Stimulated activated CD8-positive, alpha-beta memory T cell treated with anti-CD3 and anti-CD28 coated beads, Interleukin-15, amount 100 ng/mL, for 48 hours (primary cell): ENCODE measurements at regions not wholly inside any gene's neighbourhood (a gene's known extent, or its start where the extent isn't known, plus 50 kb on each side); places are given as distances from the start of the nearest gene placed in this dataset.
A peak's percentile ranks its signal among the peaks of the same experiment; 100 is the strongest.

Experiments
- DNase-seq, 2 donors: peaks; one replicate each; pipeline ENCODE4 v3.0.0-alpha.2; 2020; ENCODE audit warnings: low read depth in 2 of 2

- no peak for DNase-seq
These were observed 483.9 kb downstream of the KDM4C start for GRCh38 chr9:7241694-7242093.

GRCh38 chr9:7240569-7241311, 483.0 kb downstream of the KDM4C start:
- no peak for DNase-seq

GRCh38 chr9:7239708-7240107, 481.9 kb downstream of the KDM4C start:
- DNase-seq, result no peak

- no peak for DNase-seq
These were observed 480.5 kb downstream of the KDM4C start for GRCh38 chr9:7238247-7238637.

GRCh38 chr9:7237473-7238246, 479.9 kb downstream of the KDM4C start:
- DNase-seq, result no peak

- DNase-seq, result no peak
These were observed 478.4 kb downstream of the KDM4C start for GRCh38 chr9:7236186-7236585.

- peak; percentile 16 to 25 for DNase-seq
These were observed 476.4 kb downstream of the KDM4C start for GRCh38 chr9:7234144-7234543.

- DNase-seq, result no peak
These were observed 471.8 kb downstream of the KDM4C start for GRCh38 chr9:7229571-7229970.

- DNase-seq, result no peak
These were observed 471.0 kb downstream of the KDM4C start for GRCh38 chr9:7228726-7229125.

- DNase-seq, result no peak
These were observed 470.2 kb downstream of the KDM4C start for GRCh38 chr9:7227951-7228350.

GRCh38 chr9:7226007-7226640, 468.4 kb downstream of the KDM4C start:
- DNase-seq, result no peak
